DOHH2 (cell line): ENCODE measurements at regions not wholly inside any gene's neighbourhood (a gene's known extent, or its start where the extent isn't known, plus 50 kb on each side); places are given as distances from the start of the nearest gene placed in this dataset.

Experiments
- H3F3A ChIP-seq: fragments of 200-600 bp; sonication (generic), shearing (Covaris generic); 2 replicates; pipeline ENCODE4 v1.6.0; 2016; ENCODE audit warnings: antibody characterized with exemption, mild to moderate bottlenecking; ENCODE audit not compliant: control insufficient read depth, insufficient read depth
- H3K27ac ChIP-seq: fragments of 200-600 bp; sonication (generic); 2 replicates; pipeline ENCODE4 v1.5.1; 2014; ENCODE audit warnings: low read depth, mild to moderate bottlenecking, low read length, moderate library complexity
- H3K27me3 ChIP-seq: fragments of 200-600 bp; sonication (generic); 2 replicates; pipeline ENCODE4 v1.6.1; 2014; ENCODE audit warnings: mild to moderate bottlenecking, low read length, mixed read lengths; ENCODE audit not compliant: control insufficient read depth
- H3K36me3 ChIP-seq: fragments of 200-600 bp; sonication (generic); 2 replicates; pipeline ENCODE4 v1.6.1; 2014; ENCODE audit warnings: mild to moderate bottlenecking, low read length, moderate library complexity, mixed read lengths; ENCODE audit not compliant: control insufficient read depth
- H3K4me1 ChIP-seq: fragments of 200-600 bp; sonication (generic); 2 replicates; pipeline ENCODE4 v1.6.1; 2014; ENCODE audit warnings: mild to moderate bottlenecking, low read length, mixed read lengths; ENCODE audit not compliant: control insufficient read depth
- H3K4me2 ChIP-seq: fragments of 200-600 bp; sonication (generic); 2 replicates; pipeline ENCODE4 v1.6.0; 2014; ENCODE audit warnings: mild to moderate bottlenecking, low read length, moderate library complexity
- H3K4me3 ChIP-seq: fragments of 200-600 bp; sonication (generic); 2 replicates; pipeline ENCODE4 v1.5.1; 2014; ENCODE audit warnings: mild to moderate bottlenecking, low read length, mixed read lengths
- H3K79me2 ChIP-seq: fragments of 200-600 bp; sonication (generic); 2 replicates; pipeline ENCODE4 v1.6.1; 2014; ENCODE audit warnings: mild to moderate bottlenecking, low read length, mixed read lengths; ENCODE audit not compliant: control insufficient read depth
- H3K9me2 ChIP-seq: fragments of 200-600 bp; sonication (generic); replicated peaks from 2 replicates; pipeline ENCODE4 v1.6.1; 2014; ENCODE audit warnings: mild to moderate bottlenecking, low read length, mixed read lengths; ENCODE audit not compliant: control insufficient read depth
- H3K9me3 ChIP-seq: fragments of 200-600 bp; sonication (generic); 2 replicates; pipeline ENCODE4 v1.6.1; 2014; ENCODE audit warnings: antibody characterized with exemption, low read length, mixed read lengths; ENCODE audit not compliant: control insufficient read depth, insufficient read depth
- H4K20me1 ChIP-seq: fragments of 200-600 bp; sonication (generic); 2 replicates; pipeline ENCODE4 v1.6.0; 2014; ENCODE audit warnings: low read depth, mild to moderate bottlenecking, antibody characterized with exemption, low read length, moderate library complexity; ENCODE audit not compliant: control insufficient read depth, insufficient read depth
- CTCF ChIP-seq: fragments of 200-600 bp; sonication (generic); IDR thresholded peaks from one replicate; pipeline ENCODE4 v1.5.1; 2014; ENCODE audit warnings: antibody characterized with exemption, mild to moderate bottlenecking, low read depth, low read length; ENCODE audit not compliant: poor library complexity, severe bottlenecking
- EZH2phosphoT487 ChIP-seq: fragments of 200-600 bp; sonication (generic); IDR thresholded peaks from 2 replicates; pipeline ENCODE4 v1.6.1; 2017; ENCODE audit warnings: borderline replicate concordance, mild to moderate bottlenecking, antibody characterized with exemption, low read length, moderate library complexity, mixed read lengths

GRCh38 chr16:8505327-8505991, 84.9 kb downstream of the TMEM114 start:
- H3K27me3 ChIP-seq, result no peaks in the 10 kb centered on the region
- no peaks in the 10 kb centered on the region for H3F3A ChIP-seq

GRCh38 chr16:8502446-8502845, 87.9 kb downstream of the TMEM114 start:
- H4K20me1 ChIP-seq, result no peaks in the 10 kb centered on the region
- no peaks in the 10 kb centered on the region for H3K9me2 ChIP-seq
- no peaks in the 10 kb centered on the region for H3K4me1 ChIP-seq
- no peaks in the 10 kb centered on the region for H3K36me3 ChIP-seq
- H3K27me3 ChIP-seq, result no peaks in the 10 kb centered on the region
- H3F3A ChIP-seq, result no peaks in the 10 kb centered on the region
- no peaks in the 10 kb centered on the region for H3K9me3 ChIP-seq
- TF ChIP-seq EZH2phosphoT487 (no peak), CTCF (no peak)
- H3K27ac ChIP-seq, result no peak overlapping the region
- no peak overlapping the region for H3K4me3 ChIP-seq
- H3K4me2 ChIP-seq, result no peak overlapping the region
- no peaks in the 10 kb centered on the region for H3K79me2 ChIP-seq

More at GRCh38 chr16:8505327-8505991, 84.9 kb downstream of the TMEM114 start:
- Histone ChIP-seq H3K36me3 (no peaks in the 10 kb centered on the region), H3K9me3 (no peaks in the 10 kb centered on the region), H4K20me1 (no peaks in the 10 kb centered on the region), H3K4me2 (no peak overlapping the region), H3K4me3 (no peak overlapping the region), H3K4me1 (no peaks in the 10 kb centered on the region), H3K27ac (no peak overlapping the region), H3K79me2 (no peaks in the 10 kb centered on the region), H3K9me2 (no peaks in the 10 kb centered on the region)
- no peak for TF ChIP-seq CTCF
- no peak for TF ChIP-seq EZH2phosphoT487

- Histone ChIP-seq H3K27ac (no peak overlapping the region), H3K4me3 (no peak overlapping the region), H3K79me2 (no peaks in the 10 kb centered on the region), H3K27me3 (no peaks in the 10 kb centered on the region), H3K36me3 (no peaks in the 10 kb centered on the region), H3F3A (no peaks in the 10 kb centered on the region), H3K9me3 (no peaks in the 10 kb centered on the region), H3K9me2 (no peaks in the 10 kb centered on the region), H4K20me1 (no peaks in the 10 kb centered on the region), H3K4me1 (no peaks in the 10 kb centered on the region), H3K4me2 (no peak overlapping the region)
- TF ChIP-seq CTCF, result no peak
- TF ChIP-seq EZH2phosphoT487, result no peak
Observed at GRCh38 chr16:8500351-8500750, 90.0 kb downstream of the TMEM114 start.
